ENCODE measurements at regions not wholly inside any gene's neighbourhood (a gene's known extent, or its start where the extent isn't known, plus 50 kb on each side); places are given as distances from the start of the nearest gene placed in this dataset.
A peak's percentile ranks its signal among the peaks of the same experiment; 100 is the strongest.

GRCh38 chr20:60748086-60748485 lies 504.0 kb upstream of the CDH4 start:
- no peak for TF ChIP-seq CTCF (conservative IDR thresholded peaks at IDR 0.05)

GRCh38 chr20:60749804-60750602 lies 502.1 kb upstream of the CDH4 start:
- H3K27ac ChIP-seq = no peak overlapping the region
- no peak for TF ChIP-seq CTCF (conservative IDR thresholded peaks at IDR 0.05)

More at GRCh38 chr20:60748086-60748485, 504.0 kb upstream of the CDH4 start:
- H3K27ac ChIP-seq = no peak overlapping the region

- H3K27ac ChIP-seq = no peak overlapping the region
- TF ChIP-seq CTCF (conservative IDR thresholded peaks at IDR 0.05) = no peak
These were observed 501.2 kb upstream of the CDH4 start for GRCh38 chr20:60750909-60751308.

GRCh38 chr20:60751826-60752225 lies 500.2 kb upstream of the CDH4 start:
- H3K27ac ChIP-seq = peak overlapping the region; percentile 73
- TF ChIP-seq CTCF (conservative IDR thresholded peaks at IDR 0.05) = no peak

- H3K27ac ChIP-seq = peak overlapping the region; percentile 73
- no peak for TF ChIP-seq CTCF (conservative IDR thresholded peaks at IDR 0.05)
These were observed 499.2 kb upstream of the CDH4 start for GRCh38 chr20:60752741-60753420.

GRCh38 chr20:60754856-60755255 lies 497.2 kb upstream of the CDH4 start:
- H3K27ac ChIP-seq = no peak overlapping the region
- TF ChIP-seq CTCF (conservative IDR thresholded peaks at IDR 0.05) = no peak

- H3K27ac ChIP-seq = no peak overlapping the region
- TF ChIP-seq CTCF (conservative IDR thresholded peaks at IDR 0.05) = no peak
These were observed 492.4 kb upstream of the CDH4 start for GRCh38 chr20:60759651-60760050.
